Muscle layer of duodenum (tissue), 2 donors: ENCODE measurements at regions not wholly inside any gene's neighbourhood (a gene's known extent, or its start where the extent isn't known, plus 50 kb on each side); places are given as distances from the start of the nearest gene placed in this dataset.
"Not testable (repeated sequence)": the region's sequence is repeated elsewhere in the genome, so short reads cannot be mapped to it uniquely, and the experiment has no call there.

Experiments used
- H3K27ac ChIP-seq: one replicate; pipeline ENCODE4 v1.7.0; 2013; ENCODE audit warnings: mild to moderate bottlenecking, low read length
- H3K27me3 ChIP-seq: one replicate; pipeline ENCODE4 v1.7.0; 2013; ENCODE audit warnings: low read depth, mild to moderate bottlenecking, control low read depth, low read length
- H3K36me3 ChIP-seq, 2 donors: one replicate each; pipeline ENCODE4 v1.7.0; 2013; ENCODE audit warnings: low read length in 2 of 2, control low read depth in 1 of 2, mild to moderate bottlenecking in 1 of 2; ENCODE audit not compliant: insufficient read depth in 2 of 2, control insufficient read depth in 1 of 2
- H3K4me1 ChIP-seq, 2 donors: one replicate each; pipeline ENCODE4 v1.7.0; 2013; ENCODE audit warnings: low read length in 2 of 2, mild to moderate bottlenecking in 2 of 2, control low read depth in 1 of 2, moderate library complexity in 1 of 2; ENCODE audit not compliant: insufficient read depth in 2 of 2, control insufficient read depth in 1 of 2
- H3K4me3 ChIP-seq, 2 donors: one replicate each; pipeline ENCODE4 v1.7.0; 2013; ENCODE audit warnings: low read length in 2 of 2, low read depth in 1 of 2, mild to moderate bottlenecking in 1 of 2
- H3K9me3 ChIP-seq, 2 donors: one replicate each; pipeline ENCODE4 v1.7.0; 2013; ENCODE audit warnings: low read length in 2 of 2, control low read depth in 1 of 2, mild to moderate bottlenecking in 1 of 2; ENCODE audit not compliant: control insufficient read depth in 1 of 2
- donor health status: healthy.

- Histone ChIP-seq H3K36me3 (no peaks in the 10 kb centered on the region), H3K27ac (no peak overlapping the region), H3K4me1 (no peaks in the 10 kb centered on the region), H3K4me3 (no peak overlapping the region), H3K27me3 (no peaks in the 10 kb centered on the region), H3K9me3 (peaks cover 0 to 4% of the 10 kb centered on the region in 2 donors)
These were observed 398.0 kb upstream of the FAR2 start for GRCh38 chr12:28750946-28751685.

GRCh38 chr12:28755027-28755426 is 394.1 kb upstream of the FAR2 start:
- no peaks in the 10 kb centered on the region for H3K27me3 ChIP-seq
- H3K4me3 ChIP-seq = no peak overlapping the region
- H3K27ac ChIP-seq = no peak overlapping the region
- no peaks in the 10 kb centered on the region for H3K36me3 ChIP-seq
- peaks cover 0 to 4% of the 10 kb centered on the region in 2 donors for H3K9me3 ChIP-seq
- no peaks in the 10 kb centered on the region for H3K4me1 ChIP-seq

GRCh38 chr12:28759333-28759732 is 389.7 kb upstream of the FAR2 start:
- peaks cover 0 to 4% of the 10 kb centered on the region in 2 donors for H3K9me3 ChIP-seq
- no peaks in the 10 kb centered on the region for H3K4me1 ChIP-seq

GRCh38 chr12:28760040-28760903 is 388.8 kb upstream of the FAR2 start:
- not testable (repeated sequence) for H3K27ac ChIP-seq, H3K27me3 ChIP-seq, H3K4me3 ChIP-seq, H3K4me1 ChIP-seq, H3K36me3 ChIP-seq, H3K9me3 ChIP-seq

More at GRCh38 chr12:28759333-28759732, 389.7 kb upstream of the FAR2 start:
- Histone ChIP-seq H3K36me3 (no peaks in the 10 kb centered on the region), H3K27ac (no peak overlapping the region), H3K4me3 (no peak overlapping the region), H3K27me3 (no peaks in the 10 kb centered on the region)

- not testable (repeated sequence) for H3K36me3 ChIP-seq, H3K4me1 ChIP-seq, H3K27me3 ChIP-seq, H3K9me3 ChIP-seq, H3K4me3 ChIP-seq, H3K27ac ChIP-seq
These were observed 387.2 kb upstream of the FAR2 start for GRCh38 chr12:28761897-28762296.

GRCh38 chr12:28766398-28766797 is 382.7 kb upstream of the FAR2 start:
- Histone ChIP-seq H3K4me3 (no peak overlapping the region), H3K36me3 (no peaks in the 10 kb centered on the region), H3K27me3 (no peaks in the 10 kb centered on the region), H3K27ac (no peak overlapping the region), H3K4me1 (no peaks in the 10 kb centered on the region), H3K9me3 (no peaks in the 10 kb centered on the region)

GRCh38 chr12:28767836-28768348 is 381.2 kb upstream of the FAR2 start:
- Histone ChIP-seq H3K27ac (no peak overlapping the region), H3K9me3 (no peaks in the 10 kb centered on the region), H3K4me3 (no peak overlapping the region), H3K4me1 (no peaks in the 10 kb centered on the region), H3K36me3 (no peaks in the 10 kb centered on the region), H3K27me3 (no peaks in the 10 kb centered on the region)

- H3K36me3 ChIP-seq = no peaks in the 10 kb centered on the region
- H3K4me3 ChIP-seq = no peak overlapping the region
- H3K27me3 ChIP-seq = no peaks in the 10 kb centered on the region
- H3K9me3 ChIP-seq = no peaks in the 10 kb centered on the region
- H3K4me1 ChIP-seq = no peaks in the 10 kb centered on the region
- peak overlapping the region; percentile 21 for H3K27ac ChIP-seq
These were observed 378.8 kb upstream of the FAR2 start for GRCh38 chr12:28770322-28770721.

- no peaks in the 10 kb centered on the region for H3K36me3 ChIP-seq
- no peaks in the 10 kb centered on the region for H3K27me3 ChIP-seq
- H3K27ac ChIP-seq = no peak overlapping the region
- H3K4me1 ChIP-seq = no peaks in the 10 kb centered on the region
- H3K9me3 ChIP-seq = no peaks in the 10 kb centered on the region
- no peak overlapping the region for H3K4me3 ChIP-seq
These were observed 377.1 kb upstream of the FAR2 start for GRCh38 chr12:28771968-28772367.

GRCh38 chr12:28775556-28775955 is 373.5 kb upstream of the FAR2 start:
- Histone ChIP-seq H3K9me3 (no peaks in the 10 kb centered on the region), H3K4me1 (no peaks in the 10 kb centered on the region), H3K4me3 (no peak overlapping the region), H3K27ac (no peak overlapping the region), H3K27me3 (no peaks in the 10 kb centered on the region), H3K36me3 (no peaks in the 10 kb centered on the region)

GRCh38 chr12:28776220-28776619 is 372.9 kb upstream of the FAR2 start:
- Histone ChIP-seq H3K9me3 (no peaks in the 10 kb centered on the region), H3K4me1 (no peaks in the 10 kb centered on the region), H3K27me3 (no peaks in the 10 kb centered on the region), H3K36me3 (no peaks in the 10 kb centered on the region), H3K27ac (no peak overlapping the region), H3K4me3 (no peak overlapping the region)
